CD4-positive, alpha-beta T cell treated with Interleukin-4 for 1 hour (primary cell): ENCODE measurements at regions not wholly inside any gene's neighbourhood (a gene's known extent, or its start where the extent isn't known, plus 50 kb on each side); places are given as distances from the start of the nearest gene placed in this dataset.
"Not testable (repeated sequence)": the region's sequence is repeated elsewhere in the genome, so short reads cannot be mapped to it uniquely, and the experiment has no call there.

Experiments used
- DNase-seq, 2 donors: peaks; one replicate each; pipeline ENCODE4 v3.0.0-alpha.2; 2020 to 2022

DNA sequence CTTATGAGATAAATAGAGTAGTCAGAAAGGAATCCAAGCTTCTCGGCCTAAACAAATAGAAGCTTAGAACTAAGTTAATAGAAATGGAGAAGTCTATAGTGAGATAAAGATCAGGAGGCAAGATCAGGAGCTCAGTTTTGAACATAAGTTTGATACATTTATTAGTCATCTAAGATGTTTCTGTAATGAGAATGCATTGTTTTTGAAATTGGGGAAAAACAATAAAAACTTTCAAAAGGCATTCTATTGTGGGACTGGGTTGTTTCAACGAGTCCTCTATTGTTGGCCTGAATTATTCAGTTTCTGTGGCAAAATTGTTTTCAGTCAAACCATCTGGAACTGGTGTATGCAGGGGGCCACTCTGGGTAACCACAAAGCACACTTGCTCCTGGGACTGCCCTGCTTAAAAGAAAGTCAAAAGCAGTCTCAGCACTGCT lies 181.0 kb upstream of the CLINT1 start:
- no peak for DNase-seq

DNA sequence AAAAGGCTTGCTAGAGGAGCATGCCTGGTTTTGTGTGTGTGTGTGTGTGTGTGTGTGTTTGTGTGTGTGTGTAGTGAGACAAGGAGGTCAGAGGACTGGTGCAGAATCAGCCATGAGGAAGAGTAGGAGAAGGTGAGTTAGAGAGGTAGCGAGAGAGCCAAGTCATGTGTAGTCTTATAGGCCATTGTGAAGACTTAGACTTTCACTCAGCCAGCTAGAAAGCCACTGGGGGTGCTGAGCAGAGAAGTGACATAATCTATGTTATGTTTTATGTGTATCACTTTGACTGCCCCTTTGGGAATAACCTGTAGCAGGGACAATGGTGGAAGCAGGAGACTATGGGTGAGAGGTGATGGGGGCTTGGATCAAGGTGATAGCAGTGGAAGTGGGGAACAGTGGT lies 180.5 kb upstream of the CLINT1 start:
- no peak for DNase-seq

DNA sequence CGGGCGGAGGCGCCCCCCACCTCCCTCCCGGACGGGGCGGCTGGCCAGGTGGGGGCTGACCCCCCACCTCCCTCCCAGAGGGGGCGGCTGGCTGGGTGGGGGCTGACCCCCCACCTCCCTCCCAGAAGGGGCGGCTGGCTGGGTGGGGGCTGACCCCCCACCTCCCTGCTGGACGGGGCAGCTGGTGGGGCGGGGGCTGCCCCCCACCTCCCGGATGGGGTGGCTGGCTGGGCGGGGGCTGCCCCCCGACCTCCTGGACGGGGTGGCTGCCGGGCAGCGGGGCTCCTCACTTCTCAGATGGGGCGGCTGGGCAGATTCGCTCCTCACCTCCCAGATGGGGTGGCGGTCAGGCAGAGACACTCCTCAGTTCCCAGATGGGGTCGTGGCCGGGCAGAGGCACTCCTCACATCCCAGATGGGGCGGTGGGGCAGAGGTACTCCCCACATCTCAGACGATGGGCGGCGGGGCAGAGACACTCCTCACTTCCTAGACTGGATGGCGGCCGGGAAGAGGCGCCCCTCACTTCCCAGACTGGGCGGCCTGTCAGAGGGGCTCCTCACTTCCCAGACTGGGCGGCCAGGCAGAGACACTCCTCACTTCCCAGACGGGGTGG lies 178.1 kb upstream of the CLINT1 start:
- DNase-seq, result not testable (repeated sequence)

DNA sequence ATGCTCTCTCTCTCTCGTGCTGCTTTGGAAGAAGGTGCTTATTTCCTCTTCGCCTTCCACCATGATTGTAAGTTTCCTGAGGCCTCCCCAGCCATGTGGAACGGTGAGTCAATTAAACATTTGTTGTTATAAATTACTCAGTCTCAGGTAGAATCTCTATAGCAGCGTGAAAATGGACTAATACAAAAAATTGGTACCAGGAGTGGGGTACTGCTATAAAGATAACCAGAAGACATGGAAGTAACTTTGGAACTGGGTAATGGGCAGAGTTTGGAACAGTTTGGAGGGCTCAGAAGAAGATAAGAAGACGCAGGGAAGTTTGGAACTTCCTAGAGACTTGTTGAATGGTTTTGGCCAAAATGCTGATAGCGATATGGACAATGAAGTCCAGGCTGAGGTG lies 175.6 kb upstream of the CLINT1 start:
- DNase-seq, result not testable (repeated sequence)

DNA sequence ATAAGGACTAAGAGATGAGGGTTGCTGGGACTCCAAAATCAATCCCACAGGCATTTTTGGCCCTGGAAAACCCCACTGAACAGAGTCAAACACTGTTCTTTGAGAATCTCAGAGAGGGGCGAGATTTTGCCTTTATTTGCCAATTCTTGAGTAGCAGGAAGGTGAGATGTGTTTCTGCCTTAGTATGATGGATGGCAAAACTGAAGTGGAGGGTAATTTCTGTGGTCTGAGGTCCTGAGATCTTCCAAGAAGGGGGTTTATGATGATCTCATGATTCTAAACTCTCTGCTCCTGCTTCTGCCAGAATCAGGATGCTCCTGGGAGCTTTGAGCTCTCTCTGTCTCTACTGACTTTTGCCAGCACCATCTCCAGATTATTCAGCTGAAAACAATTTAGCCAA lies 174.8 kb upstream of the CLINT1 start:
- no peak for DNase-seq

DNA sequence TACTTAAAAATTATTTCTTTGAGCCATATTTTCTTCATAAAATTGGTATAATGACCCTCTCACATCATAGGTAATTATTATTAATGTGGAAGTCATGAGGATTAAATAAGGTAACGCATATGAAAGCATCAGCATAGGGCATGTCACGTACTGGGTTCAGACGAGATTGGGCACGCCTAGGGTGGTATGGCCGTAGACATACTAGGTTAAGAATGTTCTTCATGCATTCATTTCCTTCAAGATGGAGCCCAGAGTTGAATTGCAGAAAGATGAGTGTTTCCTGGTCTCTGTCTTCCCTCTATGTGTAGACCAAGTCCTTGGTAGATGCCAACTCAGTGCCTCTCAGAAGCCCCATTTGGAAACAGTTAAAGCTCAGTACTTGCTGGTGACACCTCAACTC lies 174.1 kb upstream of the CLINT1 start:
- DNase-seq, result no peak

DNA sequence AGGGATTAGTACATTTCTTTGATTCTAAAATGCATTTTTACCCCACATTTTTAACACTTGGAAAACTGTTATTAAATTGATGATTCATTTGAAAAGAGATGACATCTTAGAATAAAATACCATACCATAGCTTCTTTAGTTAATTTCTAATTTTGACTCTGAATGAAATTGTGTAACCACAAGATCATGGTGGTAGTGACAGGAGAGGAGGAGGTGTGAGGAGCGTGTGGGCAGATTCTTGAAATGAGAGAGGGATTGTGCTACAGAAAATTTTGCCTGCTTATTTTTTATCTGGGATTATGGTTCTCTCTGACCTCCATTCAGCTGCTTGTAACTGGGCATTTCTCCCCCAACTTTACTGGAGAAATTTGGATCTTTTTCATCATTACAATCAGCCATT lies 173.3 kb upstream of the CLINT1 start:
- DNase-seq, result no peak

DNA sequence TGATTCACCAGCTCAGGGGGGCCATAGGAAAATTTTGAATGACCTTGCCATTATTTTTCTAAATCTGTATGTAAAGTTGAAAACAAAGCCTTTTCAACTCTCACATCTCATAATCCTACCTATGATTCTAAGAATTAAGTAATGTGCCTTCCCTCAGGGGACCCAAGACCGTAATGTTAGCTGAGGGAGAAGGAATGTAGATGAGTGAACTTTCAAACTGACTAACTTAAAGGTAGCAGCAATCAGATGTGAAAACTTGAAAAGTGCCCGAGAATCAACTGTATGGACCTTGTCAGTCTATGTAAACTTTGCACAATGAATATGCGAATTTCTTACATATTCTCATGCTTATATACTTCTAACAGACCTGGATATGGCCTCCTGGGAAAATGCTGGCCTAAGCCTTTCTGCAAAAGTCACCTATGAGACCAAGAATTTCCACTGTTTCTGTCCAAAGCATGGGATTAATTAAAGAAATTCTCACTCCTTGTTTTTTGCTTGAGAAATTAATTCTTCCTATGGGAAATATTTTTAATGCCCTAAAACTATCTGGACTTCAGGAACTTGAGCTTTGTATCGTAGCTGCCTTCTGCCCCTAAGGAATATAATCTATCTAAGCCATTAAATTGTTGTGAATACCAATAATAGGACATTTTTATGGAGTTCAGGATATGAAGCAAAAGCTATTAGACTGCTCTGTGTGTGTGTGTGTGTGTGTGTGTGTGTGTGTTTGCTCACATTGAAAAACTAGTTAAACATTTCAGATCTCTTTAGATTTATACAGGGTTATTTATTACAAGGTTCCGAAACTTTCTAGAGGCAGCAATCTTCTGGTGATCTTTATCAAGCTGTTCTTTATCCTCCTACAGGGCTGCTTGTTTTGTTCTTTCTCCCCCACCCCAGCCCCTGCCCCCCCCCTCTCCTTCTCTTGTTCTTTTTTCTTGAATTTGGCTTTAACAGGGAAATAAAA lies 169.1 kb upstream of the CLINT1 start:
- no peak for DNase-seq

DNA sequence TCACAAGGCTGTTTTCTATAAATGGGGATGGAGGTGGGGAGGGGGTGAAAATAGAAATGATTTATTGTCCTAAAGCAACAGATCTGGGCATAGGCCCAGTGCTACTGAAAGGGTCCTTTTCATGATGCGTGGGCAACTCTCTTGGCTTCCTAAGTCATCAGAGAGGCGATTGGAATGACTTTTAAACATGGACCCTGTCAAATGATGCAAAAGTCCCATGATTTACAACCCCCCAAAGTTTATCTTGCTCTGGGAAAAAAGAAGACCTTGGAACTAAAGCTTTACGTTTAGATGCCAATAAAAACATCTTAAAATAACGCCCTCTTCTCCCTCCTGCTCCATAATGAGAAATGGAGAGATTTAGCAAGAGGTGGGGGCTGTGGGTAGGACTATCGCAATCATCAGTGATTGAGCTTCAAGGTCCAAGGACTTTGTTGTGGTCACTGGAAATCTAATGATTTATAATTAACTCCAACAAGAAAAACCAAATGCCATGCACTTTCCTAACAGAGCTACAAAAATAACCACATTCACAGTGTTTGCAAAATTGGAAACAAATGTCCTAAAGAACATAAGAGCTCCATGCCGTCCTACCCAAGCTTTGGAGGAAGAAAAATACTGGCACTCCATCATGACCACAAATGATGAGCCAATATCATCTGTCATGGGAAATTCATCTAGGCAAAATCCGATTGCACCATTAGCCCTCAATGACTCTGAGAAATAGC lies 167.5 kb upstream of the CLINT1 start:
- DNase-seq, result no peak

DNA sequence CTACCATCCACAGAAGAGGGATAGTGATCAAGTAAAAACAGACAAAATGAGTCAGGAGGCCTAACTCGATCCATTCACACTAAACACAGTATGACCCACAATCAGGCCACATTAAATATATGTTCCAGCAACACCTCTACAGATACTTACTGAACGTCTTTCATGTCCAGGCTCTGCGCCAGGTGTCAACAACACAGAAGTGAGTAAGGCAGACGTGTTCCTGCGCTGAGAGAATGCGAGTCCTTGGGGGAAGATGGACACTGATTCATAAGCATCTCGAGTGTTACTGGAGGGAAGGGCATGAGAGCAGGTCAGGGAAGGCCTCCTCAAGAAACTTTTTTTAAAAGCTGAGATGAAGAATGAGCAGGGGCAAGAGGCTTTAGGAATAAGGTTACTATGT lies 164.3 kb upstream of the CLINT1 start:
- DNase-seq, result no peak

DNA sequence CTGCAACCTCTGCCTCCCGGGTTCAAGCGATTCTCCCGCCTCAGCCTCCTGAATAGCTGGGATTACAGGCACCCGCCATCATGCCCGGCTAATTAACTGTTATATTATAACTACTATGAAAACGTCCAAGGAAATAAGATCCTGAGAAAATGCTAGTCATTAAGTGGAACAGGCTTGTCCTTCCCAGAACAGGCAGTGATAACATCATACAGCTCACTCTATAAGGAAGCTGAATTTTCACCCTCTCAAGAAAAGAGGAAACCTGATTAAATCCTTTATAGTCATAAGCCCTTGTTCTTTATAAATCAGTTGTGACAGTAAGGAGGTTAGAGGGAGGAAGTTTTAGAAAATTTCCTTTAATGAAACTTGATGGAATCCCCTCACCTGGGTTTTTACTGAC lies 163.9 kb upstream of the CLINT1 start:
- DNase-seq, result no peak

DNA sequence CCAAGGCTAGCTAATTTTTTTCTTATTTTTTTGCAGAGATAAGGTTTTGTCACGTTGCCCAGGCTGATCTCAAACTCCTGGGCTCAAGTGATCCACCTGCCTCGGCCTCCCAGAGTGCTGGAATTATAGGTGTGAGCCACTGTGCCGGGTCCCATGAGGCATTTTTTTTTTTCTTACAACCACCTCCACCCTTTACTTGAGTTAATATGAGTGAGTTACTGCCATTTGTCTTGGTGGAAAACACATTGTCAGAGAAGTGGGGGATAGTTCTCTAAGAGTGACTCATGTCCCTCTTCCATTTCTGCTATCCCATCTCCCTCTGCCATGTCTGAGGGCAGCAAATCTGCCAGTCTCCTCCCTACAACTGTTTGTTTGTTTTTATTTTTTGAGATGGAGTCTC lies 163.4 kb upstream of the CLINT1 start:
- DNase-seq, result no peak

DNA sequence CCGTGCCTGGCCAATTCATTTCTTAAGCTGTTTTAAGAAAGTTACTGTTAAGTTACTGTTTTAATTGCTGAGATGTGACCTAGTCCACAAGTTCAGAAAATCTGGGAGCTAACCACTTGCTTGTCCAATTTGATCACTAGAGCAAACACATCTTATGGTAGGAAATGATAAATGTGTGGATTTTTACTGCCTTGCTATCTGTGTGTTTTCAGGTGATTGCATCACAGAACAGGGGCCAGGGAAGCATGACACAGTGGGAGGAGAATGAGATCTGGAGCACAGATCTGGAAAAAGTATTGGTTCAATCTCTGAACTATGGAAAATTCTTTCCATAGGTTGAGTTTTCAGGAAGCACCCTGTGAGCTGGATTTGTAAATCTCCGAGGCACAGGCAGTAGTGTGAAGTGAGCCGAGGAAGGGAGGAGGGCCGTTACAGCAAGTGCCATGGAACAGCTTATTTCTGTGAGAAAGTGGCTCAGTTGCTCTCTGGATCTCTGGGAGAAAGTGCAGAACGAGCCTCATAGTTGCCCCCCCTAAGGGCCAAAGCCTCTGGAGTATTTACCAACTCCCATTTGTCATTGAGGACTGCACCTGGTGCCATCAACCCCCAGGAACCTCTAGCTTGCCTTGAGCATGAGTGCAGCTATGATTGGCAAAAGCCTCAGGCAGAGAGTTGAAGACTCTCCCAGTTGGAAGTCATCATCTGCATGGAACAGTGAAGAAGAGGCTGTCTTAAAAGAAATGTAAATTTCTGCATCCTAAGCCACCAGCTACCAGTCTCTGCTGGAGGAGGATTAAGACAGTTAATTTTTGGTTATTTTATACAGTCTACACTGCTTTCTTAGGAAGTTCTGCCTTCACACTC lies 161.8 kb upstream of the CLINT1 start:
- DNase-seq, result no peak

DNA sequence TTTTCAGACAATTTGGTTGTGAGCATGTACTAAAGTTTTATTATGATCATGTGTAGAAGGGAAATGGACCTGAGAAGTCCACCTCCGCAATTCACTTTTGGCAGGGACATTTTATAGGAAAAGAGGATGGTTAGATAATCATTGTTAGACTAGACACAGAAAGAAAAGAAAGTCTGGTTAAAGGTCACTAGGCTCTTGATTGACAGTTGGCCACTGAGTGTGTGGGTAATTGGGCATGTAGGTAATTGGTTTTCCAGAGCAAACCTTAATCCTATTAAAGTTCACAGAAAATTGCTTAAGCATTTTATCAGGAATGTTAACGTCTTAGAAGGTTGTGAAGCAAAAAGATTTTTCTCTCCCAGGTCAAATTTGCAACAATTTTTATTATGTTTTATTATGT lies 158.5 kb upstream of the CLINT1 start:
- DNase-seq, result no peak

DNA sequence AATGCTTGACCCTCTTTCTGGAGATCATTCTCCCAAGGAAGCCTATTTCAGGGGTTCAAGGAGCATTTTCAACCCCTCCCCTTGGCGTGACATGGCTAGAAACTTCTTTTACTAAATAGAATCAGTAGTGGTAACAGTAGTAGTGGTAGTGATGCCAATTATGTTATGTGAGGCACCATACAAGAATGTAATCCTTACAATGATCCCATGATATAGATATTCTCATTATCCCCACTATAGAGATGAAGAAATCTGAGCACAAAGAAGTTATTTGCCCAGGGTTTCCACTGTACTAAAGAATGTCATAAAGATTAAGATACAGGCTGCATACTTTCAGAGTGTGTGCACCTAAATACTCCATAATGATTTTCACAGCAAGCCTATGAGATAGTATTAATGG lies 155.4 kb upstream of the CLINT1 start:
- DNase-seq, result no peak

DNA sequence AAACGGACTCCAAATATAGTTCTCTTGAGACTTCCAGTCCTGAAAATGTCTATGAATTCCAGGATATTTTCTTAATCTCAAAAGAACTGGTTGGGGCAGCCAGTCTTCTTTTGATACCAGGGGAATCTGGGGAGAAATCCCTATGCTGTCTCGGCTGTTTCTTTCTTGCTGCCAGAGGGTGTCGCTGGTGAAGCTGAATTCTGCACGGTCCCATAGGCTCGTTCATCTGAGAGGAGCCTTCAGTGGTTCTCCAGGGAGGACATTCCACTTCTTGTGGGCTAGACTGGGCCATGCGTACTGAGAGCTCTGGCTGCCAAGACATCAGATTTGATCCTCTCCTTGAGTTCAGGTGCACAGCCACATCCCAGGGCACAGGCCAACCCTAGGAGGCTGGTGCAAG lies 155.0 kb upstream of the CLINT1 start:
- no peak for DNase-seq

DNA sequence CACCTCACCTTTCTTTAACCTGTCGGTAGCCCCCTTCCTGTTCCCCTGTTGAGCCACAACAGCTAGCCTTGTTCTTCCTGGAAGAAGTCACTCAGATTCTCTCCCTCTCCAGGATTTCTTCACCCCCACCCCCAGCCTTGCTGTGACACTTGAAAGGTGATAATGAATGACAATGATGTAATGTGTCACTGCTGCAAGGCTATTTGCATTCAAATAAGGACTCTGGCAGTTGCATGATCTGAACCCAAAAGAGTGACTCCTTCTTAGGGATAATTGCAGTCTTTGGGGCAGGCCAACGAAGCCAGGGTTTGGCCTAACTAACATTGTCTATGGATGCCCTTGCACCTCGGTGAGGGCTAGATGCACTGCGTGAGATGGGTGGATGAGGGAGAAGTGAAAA lies 154.4 kb upstream of the CLINT1 start:
- no peak for DNase-seq

DNA sequence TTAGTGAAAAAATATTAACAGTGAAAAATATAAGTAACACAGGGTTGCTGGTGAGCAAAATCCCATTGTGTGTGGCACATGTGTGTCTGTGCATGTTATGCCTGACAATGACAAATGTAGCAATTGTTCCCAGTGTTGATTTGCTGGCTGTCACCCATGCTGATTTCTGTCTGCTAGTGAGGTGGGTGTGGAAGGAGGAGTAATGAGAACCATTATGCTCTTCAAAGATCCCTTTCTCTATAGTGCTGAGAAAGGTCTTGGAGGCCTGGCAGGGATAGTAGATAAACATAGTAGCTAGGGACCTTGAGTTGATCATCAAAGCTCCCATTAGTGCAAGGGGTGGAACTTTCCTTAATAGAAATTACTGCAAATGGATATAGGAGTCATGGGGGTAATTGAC lies 152.5 kb upstream of the CLINT1 start:
- DNase-seq, result no peak

DNA sequence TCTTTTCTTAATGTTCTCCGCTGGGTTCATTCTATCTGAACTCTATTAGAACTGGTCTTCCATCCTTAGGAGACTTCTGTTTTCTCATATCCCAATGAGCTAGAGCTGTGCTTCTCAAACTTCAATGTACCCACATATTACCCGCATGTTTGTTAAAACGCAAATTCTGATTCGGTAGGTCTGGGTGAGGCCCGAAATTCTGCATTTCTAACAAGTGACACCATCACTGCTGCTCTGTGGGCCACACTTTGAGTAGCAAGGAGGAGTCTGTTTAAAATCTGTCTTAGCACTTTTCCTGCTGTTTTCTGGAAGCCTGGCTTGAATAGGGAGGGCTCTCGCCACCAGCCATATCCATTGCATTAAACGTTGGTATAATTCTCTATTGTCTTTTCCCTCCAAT lies 151.9 kb upstream of the CLINT1 start:
- no peak for DNase-seq

DNA sequence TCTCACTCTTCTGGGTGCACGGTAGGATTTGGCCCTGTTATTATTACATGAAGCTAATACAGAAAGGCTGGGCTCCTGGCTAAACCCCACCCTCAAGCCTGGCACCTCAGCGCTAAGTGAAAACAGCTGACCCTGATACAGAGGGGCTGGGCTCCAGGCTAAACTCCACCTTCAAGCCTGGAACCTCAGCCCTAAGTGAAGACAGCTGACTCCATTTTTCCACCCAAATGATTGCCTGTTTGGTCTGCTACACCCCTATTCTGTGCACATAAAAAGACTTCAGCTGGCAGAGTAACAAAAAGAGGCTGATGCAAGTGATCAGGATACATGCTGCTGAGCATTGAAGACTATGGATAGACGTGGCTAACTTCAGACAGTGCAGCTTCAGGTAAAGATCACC lies 148.4 kb upstream of the CLINT1 start:
- DNase-seq, result no peak

DNA sequence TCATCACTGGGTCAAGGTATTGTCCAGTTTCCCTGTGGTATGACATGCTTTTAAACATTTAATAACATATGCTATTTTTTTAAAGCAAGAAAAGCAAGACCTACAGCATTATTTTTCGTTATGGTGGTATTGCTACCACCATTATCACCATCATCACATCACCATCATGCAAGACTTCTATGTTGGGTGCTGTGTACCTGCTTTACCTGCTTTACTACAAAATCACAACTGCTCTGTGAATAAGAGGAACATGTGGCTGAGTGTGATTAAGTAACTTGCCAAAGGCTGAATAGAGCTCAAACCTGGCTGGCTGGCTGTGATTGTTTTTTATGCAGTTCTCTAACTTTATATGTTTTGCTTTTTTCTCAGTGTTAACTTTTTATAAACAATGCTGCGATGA lies 140.8 kb upstream of the CLINT1 start:
- no peak for DNase-seq

DNA sequence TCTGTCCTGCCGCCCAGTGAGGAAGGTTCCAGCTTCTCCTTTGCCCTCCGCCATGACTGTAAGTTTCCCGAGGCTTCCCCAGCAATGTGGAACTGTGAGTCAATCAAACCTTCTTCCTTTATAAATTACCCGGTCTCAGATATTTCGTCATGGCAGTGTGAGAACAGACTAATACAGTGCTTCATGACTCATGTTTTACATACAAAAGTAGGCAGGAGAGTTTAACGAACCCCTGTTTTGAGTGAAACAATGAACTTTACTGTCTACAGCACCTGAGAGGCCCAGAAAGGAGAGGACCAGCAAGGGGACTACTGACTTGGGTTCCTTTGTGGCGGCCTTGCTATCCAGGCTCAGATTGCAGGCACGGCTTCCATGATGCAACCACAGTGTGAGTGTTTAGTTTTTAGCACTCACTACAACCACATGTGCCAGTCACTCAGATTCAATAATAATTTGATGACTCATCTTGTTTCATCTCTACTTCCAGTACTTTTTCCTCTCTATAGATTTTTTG lies 139.1 kb upstream of the CLINT1 start:
- peak in 1 of 2 donors; percentile 31 for DNase-seq
